HG03108 (cell line): ENCODE measurements at regions not wholly inside any gene's neighbourhood (a gene's known extent, or its start where the extent isn't known, plus 50 kb on each side); places are given as distances from the start of the nearest gene placed in this dataset.
"Not testable (repeated sequence)": the region's sequence is repeated elsewhere in the genome, so short reads cannot be mapped to it uniquely, and the experiment has no call there.

ENCODE experiments used
- ATAC-seq: cut with Tn5 transposase; IDR thresholded peaks from one replicate; pipeline ENCODE4 v1.9.1; 2021; ENCODE audit warnings: moderate library complexity; ENCODE audit not compliant: unreplicated experiment

- no peak for ATAC-seq
These were observed 283.6 kb upstream of the NMUR2 start for GRCh38 chr5:152688561-152689249.

GRCh38 chr5:152689250-152689711 lies 284.2 kb upstream of the NMUR2 start:
- ATAC-seq, result no peak

- ATAC-seq, result no peak
These were observed 289.2 kb upstream of the NMUR2 start for GRCh38 chr5:152694231-152694630.

- ATAC-seq, result no peak
These were observed 296.3 kb upstream of the NMUR2 start for GRCh38 chr5:152701305-152701949.

GRCh38 chr5:152704286-152704685 lies 299.2 kb upstream of the NMUR2 start:
- ATAC-seq, result no peak

GRCh38 chr5:152711801-152712388 lies 306.8 kb upstream of the NMUR2 start:
- ATAC-seq, result no peak

GRCh38 chr5:152717393-152717792 lies 312.3 kb upstream of the NMUR2 start:
- ATAC-seq, result no peak

- ATAC-seq, result no peak
These were observed 318.4 kb upstream of the NMUR2 start for GRCh38 chr5:152723482-152723881.

- no peak for ATAC-seq
These were observed 325.1 kb upstream of the NMUR2 start for GRCh38 chr5:152730176-152730575.

- ATAC-seq, result no peak
These were observed 331.8 kb upstream of the NMUR2 start for GRCh38 chr5:152736906-152737305.

GRCh38 chr5:152739916-152740315 lies 334.8 kb upstream of the NMUR2 start:
- ATAC-seq, result no peak

- ATAC-seq, result not testable (repeated sequence)
These were observed 336.0 kb upstream of the NMUR2 start for GRCh38 chr5:152741126-152741525.

GRCh38 chr5:152787709-152788217 lies 382.7 kb upstream of the NMUR2 start:
- ATAC-seq, result not testable (repeated sequence)

GRCh38 chr5:152801886-152802285 lies 396.8 kb upstream of the NMUR2 start:
- no peak for ATAC-seq

GRCh38 chr5:152804179-152804578 lies 399.1 kb upstream of the NMUR2 start:
- ATAC-seq, result no peak

- ATAC-seq, result no peak
These were observed 406.9 kb upstream of the NMUR2 start for GRCh38 chr5:152811988-152812387.

- no peak for ATAC-seq
These were observed 408.4 kb upstream of the NMUR2 start for GRCh38 chr5:152813526-152813925.

GRCh38 chr5:152819891-152820290 lies 414.8 kb upstream of the NMUR2 start:
- ATAC-seq, result no peak

- ATAC-seq, result no peak
These were observed 419.2 kb upstream of the NMUR2 start for GRCh38 chr5:152824316-152824715.

- no peak for ATAC-seq
These were observed 433.2 kb upstream of the NMUR2 start for GRCh38 chr5:152838241-152838786.

GRCh38 chr5:152844713-152845112 lies 439.6 kb upstream of the NMUR2 start:
- ATAC-seq, result no peak

GRCh38 chr5:152853361-152853760 lies 448.3 kb upstream of the NMUR2 start:
- ATAC-seq, result no peak
